ENCODE measurements at regions not wholly inside any gene's neighbourhood (a gene's known extent, or its start where the extent isn't known, plus 50 kb on each side); places are given as distances from the start of the nearest gene placed in this dataset.
"Not testable (repeated sequence)": the region's sequence is repeated elsewhere in the genome, so short reads cannot be mapped to it uniquely, and the experiment has no call there.

DNA sequence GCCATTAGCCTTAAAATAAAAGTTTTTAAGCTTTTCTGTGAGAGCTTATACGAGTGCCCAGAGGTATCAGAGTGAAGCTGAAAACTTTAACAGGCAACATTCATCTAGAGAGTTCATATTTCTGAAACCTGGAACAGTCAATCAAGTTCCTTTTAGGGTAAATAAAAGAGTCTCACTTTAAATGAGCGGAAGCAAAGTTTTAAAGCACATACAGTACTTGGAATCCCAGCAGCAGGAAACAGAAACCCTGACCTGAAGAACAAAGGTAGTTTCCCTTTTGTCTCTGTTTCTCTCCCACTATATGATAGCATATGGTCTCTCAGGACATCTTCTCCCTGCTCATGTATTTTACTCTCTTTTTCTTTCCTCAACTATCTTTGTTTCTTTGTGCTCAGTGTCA lies 153.0 kb downstream of the ASB9 start:
- DNase-seq (ENCODE audit: low spot score) = no peak

- no peak for DNase-seq (ENCODE audit: low spot score)
Observed at GRCh38 chrX:15114743-15115566, 154.9 kb downstream of the ASB9 start.

GRCh38 chrX:15107367-15107988 lies 162.4 kb downstream of the ASB9 start:
- DNase-seq (ENCODE audit: low spot score) = no peak

DNA sequence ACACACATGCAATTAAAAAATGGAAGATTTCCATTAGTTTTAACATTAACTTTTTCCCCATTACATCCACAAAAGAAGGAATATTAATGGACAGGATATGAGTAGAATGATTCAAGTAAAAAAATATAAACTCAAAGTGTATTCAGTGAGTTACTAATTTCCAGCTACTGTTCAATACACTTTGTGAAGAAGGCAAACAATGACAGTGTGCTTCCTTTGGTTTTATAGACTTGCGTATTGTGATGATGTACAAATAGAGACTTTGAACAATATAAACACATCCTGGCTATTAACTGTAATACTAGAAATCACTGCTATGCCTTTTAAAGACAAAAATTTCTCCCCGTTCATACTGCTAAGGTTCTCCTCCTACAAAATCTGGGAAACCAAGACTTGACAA lies 171.4 kb downstream of the ASB9 start:
- no peak for DNase-seq (ENCODE audit: low spot score)

- DNase-seq (ENCODE audit: low spot score) = no peak
Observed at GRCh38 chrX:15087747-15088146, 182.1 kb downstream of the ASB9 start.

- peak; percentile 3 for DNase-seq (ENCODE audit: low spot score)
Observed at GRCh38 chrX:15073313-15073712, 196.6 kb downstream of the ASB9 start.

- no peak for DNase-seq (ENCODE audit: low spot score)
Observed at GRCh38 chrX:15072880-15073279, 197.0 kb downstream of the ASB9 start.

GRCh38 chrX:15072259-15072658 lies 197.6 kb downstream of the ASB9 start:
- DNase-seq (ENCODE audit: low spot score) = no peak

DNA sequence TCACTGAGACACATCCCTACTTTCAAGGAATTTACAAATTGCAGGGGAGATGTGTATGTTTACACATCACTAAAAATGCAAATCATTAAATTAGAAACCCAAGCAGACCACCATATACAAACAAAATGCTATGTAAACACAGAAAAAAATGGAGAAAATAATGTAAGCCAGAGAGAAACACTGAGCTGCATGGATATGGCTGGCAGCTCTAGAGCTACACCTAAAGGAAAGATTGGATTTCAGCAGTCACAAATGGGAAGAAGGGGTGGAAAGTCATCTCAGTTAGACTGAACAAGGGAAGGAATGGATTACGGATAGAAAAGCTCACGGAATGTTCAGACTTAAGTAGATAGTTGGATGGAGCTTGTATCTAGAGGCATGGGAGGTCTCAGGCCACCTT lies 186.3 kb downstream of the MOSPD2 start:
- DNase-seq (ENCODE audit: low spot score) = no peak

DNA sequence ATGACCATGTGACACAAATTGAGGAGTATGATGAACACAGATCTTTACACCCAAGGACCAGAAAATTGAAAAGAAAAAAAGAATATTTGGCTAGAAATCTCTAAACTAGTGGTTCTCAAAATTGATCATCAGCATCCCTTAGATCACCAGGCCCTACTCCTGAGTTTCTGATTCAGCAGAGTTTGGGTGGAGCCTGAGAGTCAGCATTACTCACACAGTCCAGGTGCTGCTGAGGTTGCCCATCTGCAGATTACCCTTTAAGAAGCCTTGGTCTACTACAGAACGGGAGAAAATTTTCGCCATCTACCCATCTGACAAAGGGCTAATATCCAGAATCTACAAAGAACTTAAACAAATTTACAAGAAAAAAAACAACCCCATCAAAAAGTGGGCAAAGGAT lies 182.8 kb downstream of the MOSPD2 start:
- no peak for DNase-seq (ENCODE audit: low spot score)

DNA sequence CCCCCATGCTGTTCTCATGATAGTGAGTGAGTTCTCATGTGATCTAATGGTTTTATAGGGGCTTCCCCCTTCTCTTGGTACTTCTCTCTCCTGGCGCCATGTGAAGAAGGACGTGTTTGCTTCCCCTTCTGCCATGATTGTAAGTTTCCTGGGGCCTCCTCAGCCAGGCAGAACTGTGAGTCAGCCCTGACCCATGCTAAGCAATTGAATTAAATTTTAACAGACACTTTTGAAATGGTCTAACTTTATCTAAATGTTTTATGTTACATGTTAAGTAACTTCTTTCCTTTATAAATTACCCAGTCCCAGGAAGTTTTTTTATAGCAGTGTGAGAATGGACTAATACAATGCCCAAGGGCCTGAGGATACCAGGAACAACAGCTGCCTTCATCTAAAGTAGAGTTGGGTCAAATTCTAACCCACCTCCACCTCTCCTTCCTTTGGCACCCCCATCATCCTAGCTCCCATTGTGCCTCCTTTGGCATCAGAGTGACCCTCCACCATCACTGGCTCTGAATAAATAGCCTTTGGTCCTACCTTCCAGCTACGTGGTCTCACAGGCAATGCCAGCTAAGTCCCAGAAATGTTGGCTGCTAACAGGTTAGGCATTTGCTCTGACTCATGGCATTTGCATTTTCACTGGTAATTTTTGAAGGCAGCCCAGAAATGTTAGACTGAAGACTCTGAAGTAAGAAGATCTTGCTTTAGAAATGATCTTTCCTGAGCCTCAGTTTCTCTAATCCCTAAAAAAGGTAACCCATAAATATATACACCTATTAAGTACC lies 182.1 kb downstream of the MOSPD2 start:
- no peak for DNase-seq (ENCODE audit: low spot score)

- no peak for DNase-seq (ENCODE audit: low spot score)
Observed at GRCh38 chrX:15050395-15050794, 177.2 kb downstream of the MOSPD2 start.

GRCh38 chrX:15043538-15043937 lies 170.3 kb downstream of the MOSPD2 start:
- no peak for DNase-seq (ENCODE audit: low spot score)

DNA sequence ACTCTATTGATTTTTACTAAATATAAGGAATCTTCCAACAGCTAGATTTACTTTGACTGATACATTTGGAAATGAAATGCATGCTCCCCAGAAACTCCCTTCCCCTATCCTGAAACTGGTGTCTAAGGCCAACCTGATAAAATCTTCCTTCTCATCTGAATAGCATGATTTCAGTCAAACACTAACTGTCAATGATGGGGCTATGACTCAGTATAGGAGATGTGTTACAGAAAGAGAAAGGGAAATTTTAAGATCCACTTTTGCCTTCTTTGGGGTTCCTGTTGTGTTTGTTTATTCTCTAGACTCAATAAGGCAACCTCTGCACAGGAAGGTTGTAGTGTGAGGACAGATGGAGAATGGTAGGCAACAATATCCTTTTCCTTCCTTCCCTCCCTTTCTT lies 160.7 kb downstream of the MOSPD2 start:
- DNase-seq (ENCODE audit: low spot score) = no peak

DNA sequence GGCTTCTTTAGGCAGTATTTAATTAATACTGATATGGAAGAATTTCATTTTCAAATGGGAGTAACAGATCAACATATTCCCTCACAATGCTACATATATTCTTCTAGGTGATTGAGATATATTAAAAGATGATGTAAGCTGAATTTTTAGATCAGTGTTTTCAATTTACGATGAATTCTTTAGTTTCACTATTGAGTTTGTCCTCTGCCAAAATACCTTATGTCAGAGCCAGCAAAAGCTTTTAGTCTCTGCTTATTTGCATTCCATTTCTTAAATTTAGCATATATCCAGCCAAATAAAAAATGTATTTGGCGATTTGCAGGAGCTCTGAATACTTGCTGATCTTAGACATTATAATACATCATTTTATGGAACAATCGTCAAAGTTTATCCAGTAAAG lies 144.3 kb downstream of the MOSPD2 start:
- no peak for DNase-seq (ENCODE audit: low spot score)

GRCh38 chrX:15016051-15016450 lies 142.8 kb downstream of the MOSPD2 start:
- no peak for DNase-seq (ENCODE audit: low spot score)

DNA sequence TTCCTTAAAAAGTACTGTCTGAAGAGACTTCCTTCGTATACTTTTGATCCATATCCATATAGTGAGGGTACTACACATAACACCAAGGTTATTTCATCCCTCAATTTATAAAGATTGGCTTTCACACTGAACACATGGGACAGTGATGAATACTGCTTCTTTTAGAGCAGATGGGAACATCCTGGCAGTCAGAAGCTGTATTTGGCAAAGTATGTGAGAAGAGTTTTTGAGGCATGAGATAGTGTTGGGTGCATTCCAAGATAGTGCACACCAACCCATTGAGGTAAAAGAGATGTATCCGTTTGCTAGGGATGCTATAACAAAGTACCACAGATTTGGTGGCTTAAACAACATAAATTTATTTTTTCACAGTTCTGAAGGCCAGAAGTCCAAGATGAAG lies 141.1 kb downstream of the MOSPD2 start:
- DNase-seq (ENCODE audit: low spot score) = no peak

DNA sequence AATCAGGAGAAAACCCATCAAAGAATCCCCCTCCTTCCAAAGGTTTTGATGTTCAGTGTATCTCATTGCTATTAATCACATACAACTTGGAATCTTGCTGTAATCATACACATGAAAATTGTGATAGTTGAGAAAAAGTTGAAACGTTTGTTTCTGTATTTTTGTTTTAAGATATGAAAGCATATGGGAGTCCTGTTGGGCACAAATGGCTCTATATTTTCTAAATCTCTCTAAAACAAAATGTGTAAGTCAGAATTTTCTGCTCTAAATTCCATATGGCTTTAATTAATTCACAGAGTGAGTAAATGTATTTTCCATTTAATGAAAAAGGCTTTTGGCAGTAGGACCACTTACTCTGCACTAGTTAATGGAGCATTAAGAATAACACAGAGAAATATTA lies 140.2 kb downstream of the MOSPD2 start:
- no peak for DNase-seq (ENCODE audit: low spot score)

DNA sequence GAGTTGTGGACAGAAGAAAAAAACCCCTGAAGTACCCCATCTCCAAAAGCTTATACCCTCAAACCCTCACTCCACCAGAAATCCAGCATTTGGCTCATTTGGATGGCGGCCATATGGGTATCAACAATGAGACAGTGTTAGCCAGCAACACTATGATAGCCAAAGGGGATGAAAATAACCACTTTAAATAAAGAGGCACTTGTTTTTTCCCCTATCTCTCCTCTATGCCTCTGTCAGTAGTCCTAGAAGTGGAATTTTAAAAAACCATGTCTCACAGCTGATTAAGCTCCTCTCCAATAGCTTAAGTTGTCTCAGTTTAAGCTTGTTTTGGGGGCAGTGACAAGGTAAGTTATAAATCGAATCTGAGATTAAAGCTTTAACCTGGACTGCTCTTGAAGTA lies 124.0 kb downstream of the MOSPD2 start:
- DNase-seq (ENCODE audit: low spot score) = no peak

DNA sequence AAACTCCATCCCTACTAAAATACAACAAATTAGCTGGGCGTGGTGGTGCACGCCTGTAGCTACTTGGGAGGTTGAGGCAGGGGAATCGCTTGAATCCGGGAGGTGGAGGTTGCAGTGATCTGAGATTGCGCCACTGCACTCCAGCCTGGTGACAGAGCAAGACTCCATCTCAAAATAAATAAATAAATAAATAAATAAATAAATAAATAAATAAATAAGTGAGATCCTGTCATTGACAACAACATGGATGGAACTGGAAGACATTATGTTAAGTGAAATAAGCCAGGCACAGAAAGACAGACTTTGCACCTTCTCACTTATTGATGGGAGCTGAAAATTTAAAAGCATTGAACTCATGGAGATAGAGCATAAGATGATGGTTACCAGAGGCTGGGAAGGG lies 111.2 kb downstream of the MOSPD2 start:
- not testable (repeated sequence) for DNase-seq (ENCODE audit: low spot score)

All from SK-N-DZ (cell line).